GM18505 (cell line): ENCODE measurements at regions not wholly inside any gene's neighbourhood (a gene's known extent, or its start where the extent isn't known, plus 50 kb on each side); places are given as distances from the start of the nearest gene placed in this dataset.

ENCODE experiments used
- ATAC-seq: cut with Tn5 transposase; IDR thresholded peaks from one replicate; pipeline ENCODE4 v1.9.1; 2021; ENCODE audit not compliant: unreplicated experiment
- POLR2A ChIP-seq: IDR thresholded peaks from 4 replicates; pipeline ENCODE4 v1.6.1; 2011; ENCODE audit warnings: borderline replicate concordance; ENCODE audit not compliant: insufficient read depth, insufficient read length; ENCODE audit errors: extremely low read depth

GRCh38 chr2:165033402-165033801, 78.1 kb upstream of the SLC38A11 start:
- ATAC-seq = no peak
- TF ChIP-seq POLR2A = no peak

DNA sequence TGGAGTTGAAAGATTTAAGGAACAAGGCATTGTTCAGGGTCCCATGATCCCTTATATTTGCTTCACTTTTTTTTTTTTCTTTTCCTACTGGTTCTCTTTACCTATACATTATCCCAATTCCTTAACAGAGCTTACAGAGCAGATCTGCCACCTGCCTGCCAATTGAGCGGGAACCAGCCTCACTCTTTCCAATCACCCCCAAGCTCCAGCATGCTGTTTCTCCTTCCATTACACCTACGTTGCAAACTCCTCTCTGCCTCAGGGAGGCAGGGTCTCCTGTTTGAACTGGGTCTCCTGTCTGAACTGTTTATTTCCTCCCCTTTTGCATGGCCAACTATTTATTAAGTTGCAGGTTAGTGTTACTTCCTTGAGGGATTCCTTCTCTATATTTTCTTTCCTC, 77.2 kb upstream of the SLC38A11 start:
- no peak for ATAC-seq
- TF ChIP-seq POLR2A = no peak

GRCh38 chr2:165024199-165024598, 68.9 kb upstream of the SLC38A11 start:
- no peak for ATAC-seq
- TF ChIP-seq POLR2A = no peak

- TF ChIP-seq POLR2A = no peak
- no peak for ATAC-seq
Observed at GRCh38 chr2:165022781-165023180, 67.5 kb upstream of the SLC38A11 start.

- no peak for ATAC-seq
- no peak for TF ChIP-seq POLR2A
Observed at GRCh38 chr2:165017966-165018596, 62.8 kb upstream of the SLC38A11 start.

DNA sequence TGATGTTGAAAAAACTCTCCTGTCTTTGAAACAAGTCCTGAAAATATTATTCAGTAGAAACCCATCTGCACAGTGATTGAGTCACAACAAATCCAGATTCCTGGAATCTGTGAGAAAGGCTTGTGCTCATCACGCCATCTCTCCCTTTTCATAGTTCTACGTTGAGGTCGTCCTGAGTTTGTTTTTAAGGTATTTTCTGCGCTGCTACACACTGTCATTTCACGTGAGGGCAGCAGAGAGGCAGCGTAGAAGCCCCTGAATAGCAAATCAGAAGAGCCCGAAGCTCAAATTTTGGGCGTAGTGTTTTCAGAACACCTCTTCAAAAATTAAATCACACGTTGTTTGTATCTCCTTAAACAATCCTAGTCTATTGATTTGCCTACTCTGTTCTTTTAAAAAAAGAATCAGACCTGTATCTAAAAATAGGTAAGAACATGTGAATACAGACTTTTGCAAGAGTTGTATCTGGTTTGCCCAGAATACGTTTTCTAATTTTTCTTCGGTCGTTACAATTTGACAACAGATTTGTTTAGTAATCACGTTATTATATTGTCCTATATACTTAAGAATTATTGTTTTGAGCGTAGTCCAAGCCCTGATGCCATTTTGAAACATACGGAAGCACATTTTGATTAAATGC, 61.6 kb upstream of the SLC38A11 start:
- ATAC-seq = peak; percentile 65
- no peak for TF ChIP-seq POLR2A

- TF ChIP-seq POLR2A = no peak
- peak; percentile 79 for ATAC-seq
Observed at GRCh38 chr2:165015052-165015642, 59.8 kb upstream of the SLC38A11 start.

GRCh38 chr2:165013944-165014619, 58.8 kb upstream of the SLC38A11 start:
- TF ChIP-seq POLR2A = no peak
- ATAC-seq = no peak

- no peak for ATAC-seq
- no peak for TF ChIP-seq POLR2A
Observed at GRCh38 chr2:165011199-165011598, 55.9 kb upstream of the SLC38A11 start.

DNA sequence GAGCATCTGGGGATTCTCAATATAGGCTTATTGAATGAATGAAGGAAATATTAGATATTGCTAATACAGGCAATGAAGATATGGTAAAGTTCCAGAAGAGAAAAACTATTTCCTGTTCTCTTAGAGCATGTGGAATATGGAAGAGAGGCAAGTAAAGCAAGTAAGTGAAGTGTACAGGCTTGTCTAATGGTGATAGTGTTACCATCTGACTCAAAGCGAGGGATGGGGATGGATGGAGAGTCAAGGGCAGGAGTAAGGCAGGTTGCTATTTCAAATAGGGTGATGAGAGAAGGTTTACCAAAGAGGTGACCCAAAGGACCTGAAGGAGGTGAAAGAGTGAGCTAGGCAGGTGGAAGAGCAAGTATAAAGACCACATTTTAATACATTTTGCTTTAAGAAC, 55.2 kb upstream of the SLC38A11 start:
- TF ChIP-seq POLR2A = no peak
- ATAC-seq = no peak

GRCh38 chr2:165009466-165009865, 54.1 kb upstream of the SLC38A11 start:
- no peak for TF ChIP-seq POLR2A
- ATAC-seq = no peak

DNA sequence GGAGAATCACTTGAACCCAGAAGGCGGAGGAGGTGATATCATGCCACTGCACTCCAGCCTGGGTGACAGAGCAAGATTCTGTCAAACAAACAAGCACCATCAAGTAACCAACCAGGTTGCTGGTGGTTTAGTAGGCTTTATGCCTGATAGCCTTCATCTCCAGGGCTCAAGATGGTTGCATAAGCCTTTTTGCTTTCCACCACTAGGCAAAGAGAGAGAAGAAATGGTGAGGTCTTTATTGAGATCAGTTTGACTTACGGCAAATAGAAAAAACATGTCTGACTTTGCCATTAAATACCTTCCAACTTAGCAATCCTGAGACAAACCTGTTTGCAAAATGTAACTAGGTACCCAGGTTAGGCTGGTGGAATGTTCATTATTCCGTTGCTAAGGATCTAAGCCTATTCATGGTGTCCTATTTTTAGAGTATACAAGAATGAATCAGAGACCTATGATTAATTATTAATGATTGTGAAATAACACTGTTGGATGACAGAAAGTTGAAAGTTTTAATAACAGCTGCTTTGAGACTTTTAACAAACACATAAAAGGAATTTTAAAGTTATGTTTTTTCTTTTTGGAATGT, 53.5 kb upstream of the SLC38A11 start:
- no peak for TF ChIP-seq POLR2A
- no peak for ATAC-seq

DNA sequence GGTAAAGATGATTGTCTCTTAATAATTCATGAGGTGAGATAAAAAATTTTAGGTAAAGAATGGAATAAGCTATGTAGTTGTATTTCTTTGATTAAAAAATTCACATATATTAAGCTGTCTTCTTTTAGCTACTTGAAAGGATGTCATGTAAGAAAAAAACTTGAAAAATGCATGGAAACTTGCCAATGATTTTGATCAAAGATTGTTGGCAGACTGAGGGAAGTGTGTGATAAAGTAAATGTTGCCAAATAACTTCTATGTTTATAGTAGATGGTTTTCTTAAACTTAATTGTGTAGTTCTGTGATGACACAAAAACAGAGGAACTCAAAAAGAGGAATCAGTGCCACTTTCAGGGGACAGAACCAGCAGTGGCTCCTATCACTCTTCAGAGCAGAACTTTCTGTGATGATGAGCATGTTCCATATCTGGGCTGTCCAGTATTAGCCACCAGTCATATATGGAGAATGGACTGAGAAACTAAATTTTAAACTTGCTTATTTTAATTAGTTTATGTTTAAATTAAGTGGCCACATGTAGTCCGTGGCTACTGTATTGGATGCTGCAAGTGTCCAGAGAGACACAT, 51.9 kb upstream of the SLC38A11 start:
- no peak for TF ChIP-seq POLR2A

More for the DNA sequence above, 51.9 kb upstream of the SLC38A11 start:
- no peak for ATAC-seq
